ENCODE measurements at regions not wholly inside any gene's neighbourhood (a gene's known extent, or its start where the extent isn't known, plus 50 kb on each side); places are given as distances from the start of the nearest gene placed in this dataset.

GRCh38 chr17:72496461-72496860 lies 375.6 kb downstream of the SOX9 start:
- no peak overlapping the region for H3K27ac Mint-ChIP-seq
- peaks cover 0 to 3% (median 0%) of the 10 kb centered on the region in 6 donors for H3K9me3 Mint-ChIP-seq
- no peak for DNase-seq
- no peaks in the 10 kb centered on the region for H3K4me1 Mint-ChIP-seq
- no peak overlapping the region for H3K4me3 Mint-ChIP-seq
- H3K36me3 Mint-ChIP-seq = no peaks in the 10 kb centered on the region
- no peaks in the 10 kb centered on the region for H3K27me3 Mint-ChIP-seq (ENCODE audit: low read depth in 3 of 3)

- H3K4me3 Mint-ChIP-seq = no peak overlapping the region
- H3K27ac Mint-ChIP-seq = no peak overlapping the region
- peaks cover 0 to 3% (median 0%) of the 10 kb centered on the region in 6 donors for H3K9me3 Mint-ChIP-seq
- peaks cover 0 to 3% (median 0%) of the 10 kb centered on the region in 3 donors for H3K27me3 Mint-ChIP-seq (ENCODE audit: low read depth in 3 of 3)
- DNase-seq = no peak
- no peaks in the 10 kb centered on the region for H3K4me1 Mint-ChIP-seq
- no peaks in the 10 kb centered on the region for H3K36me3 Mint-ChIP-seq
Observed at GRCh38 chr17:72497915-72498314, 377.1 kb downstream of the SOX9 start.

GRCh38 chr17:72498364-72499210 lies 377.8 kb downstream of the SOX9 start:
- Mint-ChIP-seq H3K27ac (no peak overlapping the region), H3K4me3 (no peak overlapping the region), H3K36me3 (no peaks in the 10 kb centered on the region), H3K9me3 (peaks cover 0 to 3% (median 0%) of the 10 kb centered on the region in 6 donors), H3K4me1 (no peaks in the 10 kb centered on the region), H3K27me3 (ENCODE audit: low read depth in 3 of 3) (peaks cover 0 to 3% (median 0%) of the 10 kb centered on the region in 3 donors)
- no peak for DNase-seq

- H3K27me3 Mint-ChIP-seq (ENCODE audit: low read depth in 3 of 3) = peaks cover 2 to 3% (median 2%) of the 10 kb centered on the region in 3 donors
- H3K4me3 Mint-ChIP-seq = no peak overlapping the region
- DNase-seq = no peak
- H3K27ac Mint-ChIP-seq = no peak overlapping the region
- H3K9me3 Mint-ChIP-seq = no peaks in the 10 kb centered on the region
- H3K4me1 Mint-ChIP-seq = no peaks in the 10 kb centered on the region
- H3K36me3 Mint-ChIP-seq = no peaks in the 10 kb centered on the region
Observed at GRCh38 chr17:72501404-72502370, 380.9 kb downstream of the SOX9 start.

GRCh38 chr17:72502371-72503341 lies 381.8 kb downstream of the SOX9 start:
- Mint-ChIP-seq H3K27ac (no peak overlapping the region), H3K27me3 (ENCODE audit: low read depth in 3 of 3) (peaks cover 2 to 3% (median 2%) of the 10 kb centered on the region in 3 donors), H3K4me3 (no peak overlapping the region), H3K36me3 (no peaks in the 10 kb centered on the region), H3K4me1 (no peaks in the 10 kb centered on the region), H3K9me3 (no peaks in the 10 kb centered on the region)
- DNase-seq = no peak

GRCh38 chr17:72503556-72503955 lies 382.7 kb downstream of the SOX9 start:
- no peak overlapping the region for H3K27ac Mint-ChIP-seq
- H3K4me1 Mint-ChIP-seq = no peaks in the 10 kb centered on the region
- H3K36me3 Mint-ChIP-seq = no peaks in the 10 kb centered on the region
- H3K4me3 Mint-ChIP-seq = no peak overlapping the region
- H3K27me3 Mint-ChIP-seq (ENCODE audit: low read depth in 3 of 3) = peaks cover 2 to 3% (median 2%) of the 10 kb centered on the region in 3 donors
- DNase-seq = no peak
- H3K9me3 Mint-ChIP-seq = no peaks in the 10 kb centered on the region

GRCh38 chr17:72504783-72505182 lies 384.0 kb downstream of the SOX9 start:
- no peak overlapping the region for H3K27ac Mint-ChIP-seq
- no peak for DNase-seq
- H3K4me3 Mint-ChIP-seq = no peak overlapping the region
- no peaks in the 10 kb centered on the region for H3K36me3 Mint-ChIP-seq
- H3K4me1 Mint-ChIP-seq = no peaks in the 10 kb centered on the region
- no peaks in the 10 kb centered on the region for H3K9me3 Mint-ChIP-seq
- H3K27me3 Mint-ChIP-seq (ENCODE audit: low read depth in 3 of 3) = peaks cover 2 to 3% (median 2%) of the 10 kb centered on the region in 3 donors

- Mint-ChIP-seq H3K9me3 (no peaks in the 10 kb centered on the region), H3K27me3 (ENCODE audit: low read depth in 3 of 3) (peaks cover 2 to 3% (median 2%) of the 10 kb centered on the region in 3 donors), H3K4me3 (no peak overlapping the region), H3K36me3 (no peaks in the 10 kb centered on the region), H3K4me1 (no peaks in the 10 kb centered on the region), H3K27ac (no peak overlapping the region)
- no peak for DNase-seq
Observed at GRCh38 chr17:72506773-72507172, 386.0 kb downstream of the SOX9 start.

- peaks cover 0 to 2% (median 2%) of the 10 kb centered on the region in 3 donors for H3K27me3 Mint-ChIP-seq (ENCODE audit: low read depth in 3 of 3)
- no peak overlapping the region for H3K27ac Mint-ChIP-seq
- H3K36me3 Mint-ChIP-seq = no peaks in the 10 kb centered on the region
- no peaks in the 10 kb centered on the region for H3K9me3 Mint-ChIP-seq
- DNase-seq = no peak
- H3K4me3 Mint-ChIP-seq = no peak overlapping the region
- no peaks in the 10 kb centered on the region for H3K4me1 Mint-ChIP-seq
Observed at GRCh38 chr17:72507370-72507769, 386.6 kb downstream of the SOX9 start.

- peaks cover 0 to 1% (median 0%) of the 10 kb centered on the region in 3 donors for H3K27me3 Mint-ChIP-seq (ENCODE audit: low read depth in 3 of 3)
- H3K4me3 Mint-ChIP-seq = no peak overlapping the region
- no peaks in the 10 kb centered on the region for H3K4me1 Mint-ChIP-seq
- no peaks in the 10 kb centered on the region for H3K36me3 Mint-ChIP-seq
- no peaks in the 10 kb centered on the region for H3K9me3 Mint-ChIP-seq
- H3K27ac Mint-ChIP-seq = no peak overlapping the region
- no peak for DNase-seq
Observed at GRCh38 chr17:72510351-72511016, 389.7 kb downstream of the SOX9 start.

GRCh38 chr17:72511242-72511641 lies 390.4 kb downstream of the SOX9 start:
- Mint-ChIP-seq H3K4me1 (no peaks in the 10 kb centered on the region), H3K36me3 (no peaks in the 10 kb centered on the region), H3K9me3 (no peaks in the 10 kb centered on the region), H3K27ac (no peak overlapping the region), H3K27me3 (ENCODE audit: low read depth in 3 of 3) (peaks cover 0 to 3% (median 1%) of the 10 kb centered on the region in 3 donors), H3K4me3 (no peak overlapping the region)
- DNase-seq = no peak

- DNase-seq = no peak
- H3K36me3 Mint-ChIP-seq = no peaks in the 10 kb centered on the region
- H3K4me3 Mint-ChIP-seq = no peak overlapping the region
- peaks cover 0 to 3% (median 1%) of the 10 kb centered on the region in 3 donors for H3K27me3 Mint-ChIP-seq (ENCODE audit: low read depth in 3 of 3)
- no peaks in the 10 kb centered on the region for H3K4me1 Mint-ChIP-seq
- no peaks in the 10 kb centered on the region for H3K9me3 Mint-ChIP-seq
- H3K27ac Mint-ChIP-seq = no peak overlapping the region
Observed at GRCh38 chr17:72511874-72512273, 391.1 kb downstream of the SOX9 start.
